Transverse colon (tissue), 4 donors: ENCODE measurements at regions not wholly inside any gene's neighbourhood (a gene's known extent, or its start where the extent isn't known, plus 50 kb on each side); places are given as distances from the start of the nearest gene placed in this dataset.

Experiments used
- EP300 ChIP-seq: sonication (generic); formaldehyde crosslinking; IDR thresholded peaks from one replicate; pipeline ENCODE4 v1.6.1; 2017; ENCODE audit warnings: antibody characterized with exemption, low read depth
- POLR2A ChIP-seq: fragments of 450-650 bp; IDR thresholded peaks from one replicate; pipeline ENCODE4 v1.6.1; 2016; ENCODE audit warnings: antibody characterized with exemption, mild to moderate bottlenecking, moderate library complexity
- POLR2AphosphoS5 ChIP-seq, 3 donors: sonication (generic); formaldehyde crosslinking; IDR thresholded peaks; one replicate each; pipeline ENCODE4 v1.6.1; 2016; ENCODE audit warnings: antibody characterized with exemption in 3 of 3
- TF ChIP-seq, protein P1 (sequence below), 5 experiments: fragments of 200-600 bp in 3 of 5; fragments of 450-650 bp in 2 of 5; sonication (generic) in 3 of 5; IDR thresholded peaks; 1 replicate in 2 of 5; 2 replicates in 3 of 5; pipeline ENCODE4 v1.5.1; 2016 to 2017; ENCODE audit warnings: antibody characterized with exemption in 5 of 5, inconsistent platforms in 3 of 5, mild to moderate bottlenecking in 2 of 5, moderate library complexity in 1 of 5

DNA sequence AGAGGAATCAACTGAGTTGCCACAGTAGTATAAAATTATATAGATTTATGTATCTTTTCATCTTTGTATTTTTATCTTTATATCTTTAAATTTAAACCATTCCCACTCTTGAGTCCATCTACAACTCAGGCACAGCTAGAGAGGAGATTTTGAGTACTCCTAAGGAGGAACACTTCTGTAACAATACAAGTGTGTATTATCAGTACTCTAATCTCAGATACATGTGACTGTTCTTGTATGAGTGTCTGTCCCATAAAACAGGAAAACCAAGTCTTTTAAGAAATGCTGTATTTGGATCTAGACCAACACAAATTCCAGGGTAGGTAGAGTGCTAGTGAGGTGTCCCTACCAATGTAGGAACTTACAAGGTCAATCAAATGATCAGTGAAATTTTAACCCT, 1428.0 kb upstream of the LRRTM3 start:
- TF ChIP-seq, protein P1, sequence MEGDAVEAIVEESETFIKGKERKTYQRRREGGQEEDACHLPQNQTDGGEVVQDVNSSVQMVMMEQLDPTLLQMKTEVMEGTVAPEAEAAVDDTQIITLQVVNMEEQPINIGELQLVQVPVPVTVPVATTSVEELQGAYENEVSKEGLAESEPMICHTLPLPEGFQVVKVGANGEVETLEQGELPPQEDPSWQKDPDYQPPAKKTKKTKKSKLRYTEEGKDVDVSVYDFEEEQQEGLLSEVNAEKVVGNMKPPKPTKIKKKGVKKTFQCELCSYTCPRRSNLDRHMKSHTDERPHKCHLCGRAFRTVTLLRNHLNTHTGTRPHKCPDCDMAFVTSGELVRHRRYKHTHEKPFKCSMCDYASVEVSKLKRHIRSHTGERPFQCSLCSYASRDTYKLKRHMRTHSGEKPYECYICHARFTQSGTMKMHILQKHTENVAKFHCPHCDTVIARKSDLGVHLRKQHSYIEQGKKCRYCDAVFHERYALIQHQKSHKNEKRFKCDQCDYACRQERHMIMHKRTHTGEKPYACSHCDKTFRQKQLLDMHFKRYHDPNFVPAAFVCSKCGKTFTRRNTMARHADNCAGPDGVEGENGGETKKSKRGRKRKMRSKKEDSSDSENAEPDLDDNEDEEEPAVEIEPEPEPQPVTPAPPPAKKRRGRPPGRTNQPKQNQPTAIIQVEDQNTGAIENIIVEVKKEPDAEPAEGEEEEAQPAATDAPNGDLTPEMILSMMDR (IDR thresholded peaks at IDR 0.05) = no peak
- TF ChIP-seq EP300 (no peak), POLR2A (no peak), POLR2AphosphoS5 (IDR thresholded peaks at IDR 0.05) (no peak)
